GM19455 (cell line): ENCODE measurements at regions not wholly inside any gene's neighbourhood (a gene's known extent, or its start where the extent isn't known, plus 50 kb on each side); places are given as distances from the start of the nearest gene placed in this dataset.

ENCODE experiments used
- ATAC-seq: cut with Tn5 transposase; IDR thresholded peaks from one replicate; pipeline ENCODE4 v1.9.1; 2021; ENCODE audit not compliant: unreplicated experiment

GRCh38 chr4:44861756-44862155, 135.4 kb upstream of the GNPDA2 start:
- ATAC-seq, result no peak

- ATAC-seq, result no peak
Measured at GRCh38 chr4:44859477-44859876, 133.1 kb upstream of the GNPDA2 start.

GRCh38 chr4:44848466-44848865, 122.1 kb upstream of the GNPDA2 start:
- ATAC-seq, result no peak

GRCh38 chr4:44845993-44846392, 119.6 kb upstream of the GNPDA2 start:
- no peak for ATAC-seq

GRCh38 chr4:44845309-44845708, 119.0 kb upstream of the GNPDA2 start:
- ATAC-seq, result no peak

GRCh38 chr4:44842531-44842930, 116.2 kb upstream of the GNPDA2 start:
- ATAC-seq, result no peak

- no peak for ATAC-seq
Measured at GRCh38 chr4:44817930-44818329, 91.6 kb upstream of the GNPDA2 start.

- ATAC-seq, result no peak
Measured at GRCh38 chr4:44806071-44806470, 79.7 kb upstream of the GNPDA2 start.

- ATAC-seq, result no peak
Measured at GRCh38 chr4:44804301-44804700, 77.9 kb upstream of the GNPDA2 start.

- no peak for ATAC-seq
Measured at GRCh38 chr4:44801384-44801783, 75.0 kb upstream of the GNPDA2 start.

GRCh38 chr4:44791831-44792230, 65.5 kb upstream of the GNPDA2 start:
- ATAC-seq, result no peak

GRCh38 chr4:44777115-44777514, 50.8 kb upstream of the GNPDA2 start:
- ATAC-seq, result no peak
